NCI-H526 (cell line): ENCODE measurements at regions not wholly inside any gene's neighbourhood (a gene's known extent, or its start where the extent isn't known, plus 50 kb on each side); places are given as distances from the start of the nearest gene placed in this dataset.
A peak's percentile ranks its signal among the peaks of the same experiment; 100 is the strongest.

Experiments used
- DNase-seq, 2 experiments: peaks; one replicate each; lab custom pipeline; 2025; lab: John Stamatoyannopoulos, UW

DNA sequence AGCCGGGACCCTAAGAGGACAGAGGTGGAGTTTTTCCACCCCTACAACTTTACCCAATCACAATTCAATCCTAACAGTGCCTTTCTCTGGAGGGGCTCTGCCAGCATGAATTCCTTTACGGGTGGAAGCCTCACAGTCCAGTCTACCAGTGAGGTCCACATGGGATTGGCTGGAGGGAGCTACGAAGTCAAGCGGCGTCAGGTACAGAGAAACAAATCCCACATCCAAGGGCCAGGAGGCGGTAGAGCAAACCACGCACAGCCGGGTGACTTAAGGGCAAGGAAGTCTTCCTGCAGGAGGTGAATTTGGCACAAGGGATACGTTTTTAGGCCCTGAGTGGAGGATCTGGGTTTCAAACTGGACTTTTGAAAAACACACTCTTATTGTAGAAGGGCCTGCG is 199.6 kb downstream of the UQCRFS1 start:
- no peak for DNase-seq

GRCh38 chr19:29012457-29012856 is 200.5 kb downstream of the UQCRFS1 start:
- no peak for DNase-seq

- DNase-seq, result no peak
Measured at GRCh38 chr19:29010276-29010675, 202.7 kb downstream of the UQCRFS1 start.

- DNase-seq, result no peak
Measured at GRCh38 chr19:29006057-29006735, 206.8 kb downstream of the UQCRFS1 start.

GRCh38 chr19:29004796-29005195 is 208.2 kb downstream of the UQCRFS1 start:
- no peak for DNase-seq

DNA sequence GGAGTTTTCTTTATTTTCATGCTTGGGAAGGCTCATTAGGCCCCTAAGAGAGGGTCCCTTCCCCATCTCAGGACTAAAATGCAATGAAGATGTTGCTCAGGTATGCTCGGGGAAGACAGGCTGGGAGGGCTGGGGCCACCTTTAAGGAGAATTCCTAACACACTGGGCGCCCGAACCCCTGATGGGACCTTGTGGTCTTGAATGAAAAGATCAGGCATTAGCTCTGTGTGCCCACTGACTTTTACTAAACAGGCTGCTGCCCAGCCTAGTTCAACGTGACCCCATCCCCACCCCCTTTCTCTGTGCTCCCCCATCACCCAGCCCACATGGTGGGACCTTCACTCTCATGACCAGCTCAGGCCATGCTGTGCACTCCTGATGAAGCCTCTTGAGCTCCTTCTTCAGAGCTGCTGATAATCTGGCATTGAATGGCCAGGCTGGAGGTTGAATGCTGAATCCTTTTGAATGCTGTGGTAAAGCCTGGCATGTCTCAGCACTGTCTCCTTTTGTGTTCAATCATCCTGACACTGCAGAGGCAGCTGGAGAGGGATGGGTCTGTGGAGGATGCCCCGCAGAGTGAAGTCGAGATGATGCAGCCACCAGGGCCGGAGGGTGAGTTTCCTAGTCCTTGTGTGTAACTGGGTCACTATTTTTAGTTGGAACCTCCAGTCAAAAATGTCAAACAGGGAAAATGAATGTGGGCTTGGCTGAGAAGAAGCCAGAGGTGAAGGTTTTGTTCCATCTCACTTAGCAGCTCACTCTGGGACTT is 209.1 kb downstream of the UQCRFS1 start:
- no peak for DNase-seq

- no peak for DNase-seq
Measured at GRCh38 chr19:29002336-29002735, 210.6 kb downstream of the UQCRFS1 start.

- DNase-seq, result peak in 1 of 2 experiments; percentile 19
Measured at GRCh38 chr19:29001597-29002245, 211.2 kb downstream of the UQCRFS1 start.

DNA sequence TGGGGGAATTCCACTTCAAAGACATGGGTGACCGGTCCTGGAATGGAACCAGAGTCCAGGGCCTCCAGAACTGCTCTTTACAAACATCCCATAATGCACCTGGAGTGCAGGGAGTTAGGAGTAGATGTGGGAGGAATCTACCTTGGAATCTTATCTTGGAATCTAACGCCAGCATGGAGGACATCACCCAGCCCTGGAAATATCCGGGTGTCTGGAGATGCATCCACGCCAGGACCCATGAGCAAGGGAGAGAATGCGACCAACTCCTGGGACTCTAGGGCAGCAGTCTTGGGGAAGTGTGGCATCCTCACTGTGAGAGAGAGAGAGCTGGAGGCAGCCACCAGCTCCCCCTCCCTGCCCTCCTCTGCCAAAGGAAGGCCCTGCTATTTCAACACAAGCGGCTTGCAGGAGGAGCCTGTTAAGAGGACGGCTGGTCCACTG is 211.8 kb downstream of the UQCRFS1 start:
- no peak for DNase-seq

DNA sequence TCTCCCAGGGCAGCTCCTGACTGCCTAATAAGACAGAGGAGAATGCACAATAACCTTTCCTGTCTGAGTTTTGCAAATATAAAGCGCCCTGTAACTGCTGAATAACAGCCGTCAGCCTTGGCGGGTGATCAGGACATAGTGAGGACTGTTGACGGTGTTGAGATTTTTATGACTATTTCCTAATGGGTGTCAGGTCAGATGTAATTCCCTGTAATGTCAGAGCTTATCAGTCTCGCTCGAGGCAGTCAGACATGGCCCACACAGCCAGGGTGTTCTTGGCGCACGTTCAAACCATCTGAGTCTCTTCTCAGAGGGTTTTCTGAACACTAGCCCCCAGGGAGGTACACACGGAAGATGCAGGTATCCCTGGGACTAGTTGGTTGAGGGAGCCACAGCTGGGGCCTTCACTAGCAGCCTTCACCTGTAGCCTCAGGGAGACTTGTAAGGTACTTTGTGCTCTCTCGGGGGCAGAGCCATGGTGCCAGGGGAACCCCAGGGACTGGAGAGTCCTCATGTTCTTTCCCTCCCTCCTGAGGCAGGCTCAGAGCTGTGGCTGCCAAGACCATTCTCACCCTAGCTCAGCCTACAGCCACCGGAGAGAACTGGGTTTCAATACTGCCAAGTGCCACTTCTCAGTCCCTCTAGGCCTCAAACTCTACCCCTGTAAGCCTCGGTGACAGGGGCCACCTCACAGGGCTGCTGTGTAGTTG is 213.1 kb downstream of the UQCRFS1 start:
- DNase-seq, result no peak

DNA sequence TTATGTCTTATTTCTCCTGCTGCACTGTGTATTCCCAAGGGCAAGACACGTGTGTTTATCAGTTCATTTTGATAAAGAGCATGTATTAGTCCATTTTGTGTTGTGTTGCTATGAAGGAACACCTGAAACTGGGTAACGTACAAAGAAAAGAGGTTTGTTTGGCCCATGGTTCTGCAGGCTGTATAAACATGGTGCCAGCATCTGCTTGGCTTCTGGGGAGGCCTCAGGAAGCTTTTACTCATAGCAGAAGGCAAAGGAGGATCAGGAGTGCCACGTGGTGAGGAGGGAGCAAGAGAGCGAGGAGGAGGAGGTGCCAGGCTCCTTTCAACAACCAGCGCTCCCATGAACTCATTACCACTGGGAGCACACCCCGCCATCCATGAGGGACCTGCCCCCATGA is 214.0 kb downstream of the UQCRFS1 start:
- no peak for DNase-seq

- DNase-seq, result peak; percentile 20 to 29
Measured at GRCh38 chr19:28997866-28998265, 215.1 kb downstream of the UQCRFS1 start.

DNA sequence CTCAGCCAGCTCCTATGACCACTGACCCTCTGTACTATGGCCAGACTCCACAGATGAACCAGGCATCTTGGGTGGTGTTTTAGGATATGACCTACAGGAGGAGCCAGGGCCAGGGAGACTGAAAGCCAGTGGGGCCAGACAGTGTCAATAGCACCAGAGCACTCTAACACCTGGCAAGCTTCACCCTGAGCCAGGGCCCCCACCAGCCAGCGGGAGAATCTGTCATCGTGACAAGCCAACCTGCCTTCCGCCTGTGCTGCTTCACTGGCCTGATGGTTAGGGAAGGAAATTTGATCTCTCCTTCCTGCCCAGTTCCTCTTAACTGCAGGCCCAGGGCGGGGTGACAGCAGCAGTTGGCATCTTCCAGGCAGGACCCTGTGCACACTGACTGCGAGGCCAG is 222.4 kb downstream of the UQCRFS1 start:
- peak in 1 of 2 experiments; percentile 30 for DNase-seq

DNA sequence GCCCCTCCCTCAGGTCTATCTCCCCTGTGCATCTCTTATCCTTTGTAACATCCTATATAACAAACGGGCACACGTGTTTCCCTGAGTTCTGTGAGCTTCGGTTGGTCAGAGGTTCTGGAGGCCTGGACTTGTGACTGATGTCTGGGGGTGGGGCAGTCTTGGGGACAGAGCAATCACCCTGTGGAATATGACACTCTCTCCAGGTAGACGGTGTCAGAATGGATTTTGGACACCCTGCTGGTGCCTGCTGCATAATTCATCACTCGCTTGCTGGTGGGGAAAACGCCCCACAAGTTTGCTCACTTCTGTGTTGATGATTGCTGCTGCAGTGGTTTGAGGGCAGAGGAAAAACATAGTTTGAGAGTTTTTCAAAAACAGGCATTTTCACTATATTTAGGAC is 223.2 kb downstream of the UQCRFS1 start:
- DNase-seq, result no peak

GRCh38 chr19:28988066-28988465 is 224.9 kb downstream of the UQCRFS1 start:
- no peak for DNase-seq

- DNase-seq, result no peak
Measured at GRCh38 chr19:28987177-28987576, 225.8 kb downstream of the UQCRFS1 start.

DNA sequence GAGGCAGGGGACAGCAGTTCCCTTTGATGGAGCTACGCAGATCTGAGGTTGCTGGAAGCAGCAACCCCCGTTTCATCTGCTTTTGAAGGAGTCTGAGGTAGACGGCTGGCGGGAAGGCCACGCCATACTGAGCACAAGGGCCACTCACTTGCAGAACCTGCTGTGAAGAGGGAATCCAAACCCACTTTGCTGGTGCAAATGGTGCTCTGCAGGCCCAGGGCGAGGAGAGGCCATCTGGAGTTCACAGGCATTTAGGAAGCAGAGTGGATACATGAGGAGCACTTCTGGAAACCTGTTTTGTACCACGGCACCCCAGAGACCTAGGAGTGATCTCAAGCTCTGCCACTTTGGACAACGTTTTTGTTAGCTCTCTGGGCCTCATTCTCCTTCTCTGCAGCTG is 227.8 kb downstream of the UQCRFS1 start:
- no peak for DNase-seq

- no peak for DNase-seq
Measured at GRCh38 chr19:28984315-28984714, 228.6 kb downstream of the UQCRFS1 start.

DNA sequence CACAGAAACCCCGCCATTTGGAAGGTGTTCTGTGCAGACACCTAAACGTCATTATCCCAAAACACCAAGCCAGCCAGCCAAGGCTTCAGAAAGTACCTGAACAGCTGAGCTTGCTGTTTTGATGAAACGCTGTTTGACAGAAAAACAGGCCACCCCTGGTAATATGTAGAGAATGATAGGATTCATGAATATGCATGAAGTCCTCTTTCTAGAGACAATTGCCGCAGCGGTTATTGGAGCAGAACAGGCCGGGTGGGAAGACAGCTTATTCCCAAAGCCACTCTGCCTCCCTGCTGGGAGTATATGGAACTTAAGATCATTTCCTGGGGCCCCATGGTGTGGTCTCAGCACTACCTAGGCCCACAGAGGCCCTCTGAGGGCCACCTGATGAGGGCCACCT is 229.5 kb downstream of the UQCRFS1 start:
- peak; percentile 10 to 47 for DNase-seq

GRCh38 chr19:28981994-28982393 is 231.0 kb downstream of the UQCRFS1 start:
- DNase-seq, result no peak

DNA sequence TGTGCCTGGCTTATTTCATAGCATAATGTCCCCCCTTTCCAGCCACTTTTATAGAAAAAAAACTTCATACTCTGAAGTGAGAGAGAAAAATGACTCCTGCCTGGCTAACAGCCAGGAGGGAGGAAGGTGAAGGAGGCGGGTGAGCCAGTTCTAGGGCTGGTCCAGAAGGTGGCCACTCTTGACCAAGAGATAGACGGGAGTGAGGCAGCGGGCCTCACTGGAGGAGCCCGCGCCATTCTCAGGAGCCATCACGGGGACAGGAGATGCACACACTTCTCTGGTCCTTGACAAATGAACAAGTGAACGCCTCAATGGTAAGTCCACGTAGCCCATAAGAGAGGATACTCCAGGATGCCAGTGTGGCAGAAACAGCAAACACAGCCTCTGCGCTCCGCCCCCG is 231.4 kb downstream of the UQCRFS1 start:
- no peak for DNase-seq

- peak; percentile 49 to 58 for DNase-seq
Measured at GRCh38 chr19:28980236-28980868, 232.6 kb downstream of the UQCRFS1 start.
